ENCODE measurements at regions not wholly inside any gene's neighbourhood (a gene's known extent, or its start where the extent isn't known, plus 50 kb on each side); places are given as distances from the start of the nearest gene placed in this dataset.

GRCh38 chr14:38522724-38523123 is 266.8 kb upstream of the CLEC14A start:
- Histone ChIP-seq H3K36me3 (no peaks in the 10 kb centered on the region), H3K4me1 (no peaks in the 10 kb centered on the region), H3K27me3 (no peaks in the 10 kb centered on the region), H3K4me3 (no peak overlapping the region), H3K9me3 (no peaks in the 10 kb centered on the region), H3K27ac (no peak overlapping the region)
- no peak for DNase-seq (ENCODE audit: low spot score)
- no peak for TF ChIP-seq CTCF (IDR thresholded peaks at IDR 0.05)

GRCh38 chr14:38521591-38521990 is 265.7 kb upstream of the CLEC14A start:
- H3K27ac ChIP-seq = no peak overlapping the region
- no peaks in the 10 kb centered on the region for H3K36me3 ChIP-seq
- H3K27me3 ChIP-seq = no peaks in the 10 kb centered on the region
- no peaks in the 10 kb centered on the region for H3K4me1 ChIP-seq
- no peak for TF ChIP-seq CTCF (IDR thresholded peaks at IDR 0.05)
- H3K9me3 ChIP-seq = no peaks in the 10 kb centered on the region
- no peak for DNase-seq (ENCODE audit: low spot score)
- H3K4me3 ChIP-seq = no peak overlapping the region

- Histone ChIP-seq H3K27me3 (no peaks in the 10 kb centered on the region), H3K36me3 (no peaks in the 10 kb centered on the region), H3K4me3 (no peak overlapping the region), H3K27ac (no peak overlapping the region), H3K4me1 (no peaks in the 10 kb centered on the region), H3K9me3 (no peaks in the 10 kb centered on the region)
- DNase-seq (ENCODE audit: low spot score) = no peak
- no peak for TF ChIP-seq CTCF (IDR thresholded peaks at IDR 0.05)
Observed at GRCh38 chr14:38517426-38517825, 261.5 kb upstream of the CLEC14A start.

GRCh38 chr14:38512236-38512635 is 256.3 kb upstream of the CLEC14A start:
- H3K27ac ChIP-seq = no peak overlapping the region
- no peaks in the 10 kb centered on the region for H3K27me3 ChIP-seq
- H3K9me3 ChIP-seq = no peaks in the 10 kb centered on the region
- H3K36me3 ChIP-seq = no peaks in the 10 kb centered on the region
- H3K4me1 ChIP-seq = no peaks in the 10 kb centered on the region
- no peak for DNase-seq (ENCODE audit: low spot score)
- TF ChIP-seq CTCF (IDR thresholded peaks at IDR 0.05) = no peak
- H3K4me3 ChIP-seq = no peak overlapping the region

- H3K27ac ChIP-seq = no peak overlapping the region
- DNase-seq (ENCODE audit: low spot score) = no peak
- no peaks in the 10 kb centered on the region for H3K4me1 ChIP-seq
- no peaks in the 10 kb centered on the region for H3K9me3 ChIP-seq
- no peaks in the 10 kb centered on the region for H3K36me3 ChIP-seq
- no peak overlapping the region for H3K4me3 ChIP-seq
- H3K27me3 ChIP-seq = no peaks in the 10 kb centered on the region
- no peak for TF ChIP-seq CTCF (IDR thresholded peaks at IDR 0.05)
Observed at GRCh38 chr14:38507299-38507698, 251.4 kb upstream of the CLEC14A start.

- H3K27me3 ChIP-seq = no peaks in the 10 kb centered on the region
- no peak for TF ChIP-seq CTCF (IDR thresholded peaks at IDR 0.05)
- H3K36me3 ChIP-seq = no peaks in the 10 kb centered on the region
- H3K27ac ChIP-seq = no peak overlapping the region
- H3K9me3 ChIP-seq = no peaks in the 10 kb centered on the region
- no peak overlapping the region for H3K4me3 ChIP-seq
- H3K4me1 ChIP-seq = no peaks in the 10 kb centered on the region
- no peak for DNase-seq (ENCODE audit: low spot score)
Observed at GRCh38 chr14:38505973-38506249, 250.0 kb upstream of the CLEC14A start.

Measured in right atrium auricular region (tissue), 2 donors.